Type B pancreatic cell (in vitro differentiated cells): ENCODE measurements at regions not wholly inside any gene's neighbourhood (a gene's known extent, or its start where the extent isn't known, plus 50 kb on each side); places are given as distances from the start of the nearest gene placed in this dataset.

Source experiments
- DNase-seq: peaks from one replicate; pipeline ENCODE4 v3.0.0; 2021; ENCODE audit warnings: mixed read lengths; ENCODE audit not compliant: unreplicated experiment; ENCODE audit errors: extremely low spot score
- H3K27ac Mint-ChIP-seq: 2 replicates; pipeline ENCODE4 v1.8.0; 2021; ENCODE audit warnings: mild to moderate bottlenecking, mixed read lengths
- H3K27me3 Mint-ChIP-seq: 2 replicates; pipeline ENCODE4 v1.8.0; 2021; ENCODE audit warnings: mixed read lengths
- H3K36me3 Mint-ChIP-seq: 2 replicates; pipeline ENCODE4 v1.8.0; 2021; ENCODE audit warnings: mixed read lengths
- H3K4me1 Mint-ChIP-seq: one replicate; pipeline ENCODE4 v1.8.0; 2021; ENCODE audit warnings: mixed read lengths; ENCODE audit not compliant: unreplicated experiment
- H3K4me3 Mint-ChIP-seq: 2 replicates; pipeline ENCODE4 v1.8.0; 2021; ENCODE audit warnings: mild to moderate bottlenecking, mixed read lengths
- H3K9me3 Mint-ChIP-seq: 2 replicates; pipeline ENCODE4 v1.8.0; 2021; ENCODE audit warnings: mixed read lengths
- TF ChIP-seq, protein P1 (sequence below): fragments of 200-600 bp; sonication (generic); conservative IDR thresholded peaks from 2 replicates; pipeline ENCODE4 v1.5.0; 2021; ENCODE audit warnings: antibody characterized with exemption, mild to moderate bottlenecking

DNA sequence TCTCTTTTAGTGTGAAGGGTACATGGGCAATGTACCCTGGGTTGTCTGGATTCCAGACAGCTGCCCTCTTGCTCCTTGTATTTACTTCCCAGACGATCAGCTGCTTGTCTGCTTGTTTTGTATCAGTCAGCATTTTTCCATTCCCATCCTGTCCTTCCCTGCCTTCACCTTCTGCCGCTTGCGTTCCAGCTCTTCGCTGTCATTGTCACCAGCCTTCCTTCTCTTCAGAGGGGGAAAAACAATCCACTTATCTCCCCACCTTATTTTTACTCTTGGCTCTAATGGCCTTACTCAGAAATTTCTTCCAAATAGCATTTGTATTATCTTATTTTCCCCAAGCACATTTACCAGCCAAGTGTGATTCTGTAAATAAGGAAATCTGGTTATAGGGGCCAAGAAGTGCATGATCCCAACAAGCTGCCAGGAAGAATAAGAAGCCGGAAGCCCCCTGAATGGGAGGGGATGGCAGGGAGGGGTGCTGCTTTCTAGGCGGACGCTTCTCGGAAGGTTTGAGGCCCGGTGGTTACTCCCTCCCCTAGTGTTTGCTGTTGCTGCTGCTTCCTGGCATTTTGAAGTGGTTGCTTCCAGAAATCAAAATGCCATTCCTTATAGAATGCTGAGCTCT lies 497.6 kb downstream of the NTRK3 start:
- H3K4me3 Mint-ChIP-seq: no peak overlapping the region
- H3K36me3 Mint-ChIP-seq: no peaks in the 10 kb centered on the region
- TF ChIP-seq, protein P1, sequence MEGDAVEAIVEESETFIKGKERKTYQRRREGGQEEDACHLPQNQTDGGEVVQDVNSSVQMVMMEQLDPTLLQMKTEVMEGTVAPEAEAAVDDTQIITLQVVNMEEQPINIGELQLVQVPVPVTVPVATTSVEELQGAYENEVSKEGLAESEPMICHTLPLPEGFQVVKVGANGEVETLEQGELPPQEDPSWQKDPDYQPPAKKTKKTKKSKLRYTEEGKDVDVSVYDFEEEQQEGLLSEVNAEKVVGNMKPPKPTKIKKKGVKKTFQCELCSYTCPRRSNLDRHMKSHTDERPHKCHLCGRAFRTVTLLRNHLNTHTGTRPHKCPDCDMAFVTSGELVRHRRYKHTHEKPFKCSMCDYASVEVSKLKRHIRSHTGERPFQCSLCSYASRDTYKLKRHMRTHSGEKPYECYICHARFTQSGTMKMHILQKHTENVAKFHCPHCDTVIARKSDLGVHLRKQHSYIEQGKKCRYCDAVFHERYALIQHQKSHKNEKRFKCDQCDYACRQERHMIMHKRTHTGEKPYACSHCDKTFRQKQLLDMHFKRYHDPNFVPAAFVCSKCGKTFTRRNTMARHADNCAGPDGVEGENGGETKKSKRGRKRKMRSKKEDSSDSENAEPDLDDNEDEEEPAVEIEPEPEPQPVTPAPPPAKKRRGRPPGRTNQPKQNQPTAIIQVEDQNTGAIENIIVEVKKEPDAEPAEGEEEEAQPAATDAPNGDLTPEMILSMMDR: no peak
- H3K4me1 Mint-ChIP-seq: peaks cover 6% of the 10 kb centered on the region
- no peak overlapping the region for H3K27ac Mint-ChIP-seq
- H3K9me3 Mint-ChIP-seq: no peaks in the 10 kb centered on the region
- peaks cover 25% of the 10 kb centered on the region for H3K27me3 Mint-ChIP-seq
- DNase-seq: no peak

DNA sequence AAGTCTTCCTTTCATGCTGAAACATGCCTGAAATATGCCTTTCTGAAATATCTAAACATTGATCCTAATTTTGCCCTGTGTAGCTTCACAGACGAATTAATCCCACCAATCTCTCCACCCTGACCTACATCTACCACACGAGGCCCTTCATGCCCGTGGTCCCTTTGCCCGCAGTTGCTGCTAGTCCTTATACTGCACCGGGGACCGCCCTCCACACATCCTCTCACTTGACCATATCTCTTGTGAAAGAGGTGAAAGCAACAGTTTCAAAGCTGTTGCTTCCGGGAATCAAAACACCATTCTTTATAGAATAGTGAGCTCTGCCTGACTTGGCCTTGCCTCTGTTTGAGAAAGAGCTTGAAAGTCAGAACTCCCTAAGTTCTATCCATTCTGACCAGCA lies 499.5 kb downstream of the NTRK3 start:
- H3K27me3 Mint-ChIP-seq: peaks cover 20% of the 10 kb centered on the region
- peaks cover 6% of the 10 kb centered on the region for H3K4me1 Mint-ChIP-seq
- H3K9me3 Mint-ChIP-seq: no peaks in the 10 kb centered on the region
- no peak overlapping the region for H3K27ac Mint-ChIP-seq
- H3K36me3 Mint-ChIP-seq: no peaks in the 10 kb centered on the region
- DNase-seq: no peak
- TF ChIP-seq, protein P1: no peak
- H3K4me3 Mint-ChIP-seq: no peak overlapping the region

- no peak for DNase-seq
- Mint-ChIP-seq H3K36me3 (no peaks in the 10 kb centered on the region), H3K9me3 (no peaks in the 10 kb centered on the region), H3K4me3 (no peak overlapping the region), H3K4me1 (peaks cover 3% of the 10 kb centered on the region), H3K27ac (no peak overlapping the region), H3K27me3 (peaks cover 17% of the 10 kb centered on the region)
- TF ChIP-seq, protein P1: no peak
Observed at GRCh38 chr15:87756072-87756471, 500.5 kb downstream of the NTRK3 start.

- H3K4me1 Mint-ChIP-seq: peaks cover 3% of the 10 kb centered on the region
- no peak for DNase-seq
Observed at GRCh38 chr15:87755226-87755625, 501.3 kb downstream of the NTRK3 start.

GRCh38 chr15:87753539-87753938 lies 503.0 kb downstream of the NTRK3 start:
- no peak overlapping the region for H3K4me3 Mint-ChIP-seq
- no peak for DNase-seq
- H3K36me3 Mint-ChIP-seq: no peaks in the 10 kb centered on the region
- no peak overlapping the region for H3K27ac Mint-ChIP-seq
- H3K27me3 Mint-ChIP-seq: peaks cover 9% of the 10 kb centered on the region
- TF ChIP-seq, protein P1: no peak
- H3K4me1 Mint-ChIP-seq: peaks cover 3% of the 10 kb centered on the region
- H3K9me3 Mint-ChIP-seq: no peaks in the 10 kb centered on the region

More at GRCh38 chr15:87755226-87755625, 501.3 kb downstream of the NTRK3 start:
- Mint-ChIP-seq H3K9me3 (no peaks in the 10 kb centered on the region), H3K36me3 (no peaks in the 10 kb centered on the region), H3K4me3 (no peak overlapping the region), H3K27me3 (peaks cover 17% of the 10 kb centered on the region), H3K27ac (no peak overlapping the region)
- TF ChIP-seq, protein P1: no peak
